ENCODE measurements at regions not wholly inside any gene's neighbourhood (a gene's known extent, or its start where the extent isn't known, plus 50 kb on each side); places are given as distances from the start of the nearest gene placed in this dataset.

DNA sequence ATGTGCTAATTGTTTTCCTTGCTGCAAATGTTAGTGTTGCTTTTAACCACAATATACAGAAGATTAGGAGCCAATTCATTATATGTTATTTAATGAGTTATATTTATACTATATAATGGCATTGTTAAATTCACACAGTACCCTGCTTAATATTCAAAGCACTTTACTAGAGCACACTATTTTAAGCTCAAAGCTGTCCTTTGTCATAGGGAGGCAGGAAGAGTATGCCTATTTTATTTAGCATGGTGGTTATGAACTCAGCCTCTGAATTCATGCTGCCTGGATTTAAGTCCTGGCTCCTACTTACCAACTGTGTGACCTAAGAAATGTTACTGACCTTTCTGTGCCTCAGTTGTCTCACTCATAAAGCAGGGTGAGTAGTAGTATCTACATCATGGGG, 80.5 kb downstream of the FASTKD2 start:
- no peak for TF ChIP-seq POLR2AphosphoS2 (conservative IDR thresholded peaks at IDR 0.05; ENCODE audit: low read length)
- TF ChIP-seq, protein P1, sequence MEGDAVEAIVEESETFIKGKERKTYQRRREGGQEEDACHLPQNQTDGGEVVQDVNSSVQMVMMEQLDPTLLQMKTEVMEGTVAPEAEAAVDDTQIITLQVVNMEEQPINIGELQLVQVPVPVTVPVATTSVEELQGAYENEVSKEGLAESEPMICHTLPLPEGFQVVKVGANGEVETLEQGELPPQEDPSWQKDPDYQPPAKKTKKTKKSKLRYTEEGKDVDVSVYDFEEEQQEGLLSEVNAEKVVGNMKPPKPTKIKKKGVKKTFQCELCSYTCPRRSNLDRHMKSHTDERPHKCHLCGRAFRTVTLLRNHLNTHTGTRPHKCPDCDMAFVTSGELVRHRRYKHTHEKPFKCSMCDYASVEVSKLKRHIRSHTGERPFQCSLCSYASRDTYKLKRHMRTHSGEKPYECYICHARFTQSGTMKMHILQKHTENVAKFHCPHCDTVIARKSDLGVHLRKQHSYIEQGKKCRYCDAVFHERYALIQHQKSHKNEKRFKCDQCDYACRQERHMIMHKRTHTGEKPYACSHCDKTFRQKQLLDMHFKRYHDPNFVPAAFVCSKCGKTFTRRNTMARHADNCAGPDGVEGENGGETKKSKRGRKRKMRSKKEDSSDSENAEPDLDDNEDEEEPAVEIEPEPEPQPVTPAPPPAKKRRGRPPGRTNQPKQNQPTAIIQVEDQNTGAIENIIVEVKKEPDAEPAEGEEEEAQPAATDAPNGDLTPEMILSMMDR (IDR thresholded peaks at IDR 0.05) = no peak
